ENCODE measurements at regions not wholly inside any gene's neighbourhood (a gene's known extent, or its start where the extent isn't known, plus 50 kb on each side); places are given as distances from the start of the nearest gene placed in this dataset.
"Not testable (repeated sequence)": the region's sequence is repeated elsewhere in the genome, so short reads cannot be mapped to it uniquely, and the experiment has no call there.

DNA sequence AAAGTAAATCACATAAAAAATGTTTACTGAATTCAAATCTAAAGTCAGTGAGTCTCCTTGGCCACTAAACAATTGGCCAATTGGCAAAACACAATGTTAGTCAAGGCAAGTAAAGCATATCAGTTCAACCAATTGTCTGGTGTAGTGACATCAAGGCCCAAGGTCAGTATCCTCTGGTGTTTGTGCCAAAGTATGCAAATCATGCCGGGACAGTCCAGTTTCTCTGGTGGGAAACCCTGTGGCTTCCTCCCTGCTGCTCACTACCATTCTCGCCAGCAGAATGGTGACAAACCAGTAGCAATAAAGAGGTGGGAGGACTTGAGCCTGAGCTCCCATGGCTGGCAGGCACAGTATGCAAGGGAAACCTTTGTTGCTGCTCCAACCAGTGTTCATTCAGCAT, 314.9 kb upstream of the FGF13 start:
- H3K4me3 ChIP-seq (ENCODE audit: low read depth, low read length), result no peak overlapping the region
- TF ChIP-seq, protein P1, sequence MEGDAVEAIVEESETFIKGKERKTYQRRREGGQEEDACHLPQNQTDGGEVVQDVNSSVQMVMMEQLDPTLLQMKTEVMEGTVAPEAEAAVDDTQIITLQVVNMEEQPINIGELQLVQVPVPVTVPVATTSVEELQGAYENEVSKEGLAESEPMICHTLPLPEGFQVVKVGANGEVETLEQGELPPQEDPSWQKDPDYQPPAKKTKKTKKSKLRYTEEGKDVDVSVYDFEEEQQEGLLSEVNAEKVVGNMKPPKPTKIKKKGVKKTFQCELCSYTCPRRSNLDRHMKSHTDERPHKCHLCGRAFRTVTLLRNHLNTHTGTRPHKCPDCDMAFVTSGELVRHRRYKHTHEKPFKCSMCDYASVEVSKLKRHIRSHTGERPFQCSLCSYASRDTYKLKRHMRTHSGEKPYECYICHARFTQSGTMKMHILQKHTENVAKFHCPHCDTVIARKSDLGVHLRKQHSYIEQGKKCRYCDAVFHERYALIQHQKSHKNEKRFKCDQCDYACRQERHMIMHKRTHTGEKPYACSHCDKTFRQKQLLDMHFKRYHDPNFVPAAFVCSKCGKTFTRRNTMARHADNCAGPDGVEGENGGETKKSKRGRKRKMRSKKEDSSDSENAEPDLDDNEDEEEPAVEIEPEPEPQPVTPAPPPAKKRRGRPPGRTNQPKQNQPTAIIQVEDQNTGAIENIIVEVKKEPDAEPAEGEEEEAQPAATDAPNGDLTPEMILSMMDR (IDR thresholded peaks at IDR 0.05; ENCODE audit: low read depth, low read length), result no peak

- TF ChIP-seq, protein P1 (IDR thresholded peaks at IDR 0.05; ENCODE audit: low read depth, low read length), result no peak
- H3K4me3 ChIP-seq (ENCODE audit: low read depth, low read length), result no peak overlapping the region
Observed at GRCh38 chrX:139025816-139026215, 314.3 kb upstream of the FGF13 start.

DNA sequence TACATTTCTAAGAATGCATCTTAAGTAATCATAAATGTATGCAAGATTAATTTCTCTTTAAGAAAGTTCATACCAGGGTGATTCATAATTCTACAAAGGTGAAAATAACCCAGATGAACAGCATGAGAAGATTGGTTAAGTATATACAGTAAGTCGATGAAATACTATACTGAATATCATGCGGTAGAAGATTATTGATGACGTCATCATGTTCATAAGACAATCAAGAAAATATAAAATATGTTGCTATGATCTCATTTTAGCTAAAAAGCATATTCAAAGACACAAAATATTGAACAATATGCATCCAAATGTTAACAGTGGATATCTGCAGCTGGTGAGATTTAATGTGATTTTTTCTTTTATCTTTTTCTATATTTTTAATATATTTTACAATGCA, 312.0 kb upstream of the FGF13 start:
- TF ChIP-seq, protein P1 (IDR thresholded peaks at IDR 0.05; ENCODE audit: low read depth, low read length), result no peak
- H3K4me3 ChIP-seq (ENCODE audit: low read depth, low read length), result no peak overlapping the region

- TF ChIP-seq, protein P1 (IDR thresholded peaks at IDR 0.05; ENCODE audit: low read depth, low read length), result no peak
- H3K4me3 ChIP-seq (ENCODE audit: low read depth, low read length), result no peak overlapping the region
Observed at GRCh38 chrX:139020801-139021200, 309.3 kb upstream of the FGF13 start.

DNA sequence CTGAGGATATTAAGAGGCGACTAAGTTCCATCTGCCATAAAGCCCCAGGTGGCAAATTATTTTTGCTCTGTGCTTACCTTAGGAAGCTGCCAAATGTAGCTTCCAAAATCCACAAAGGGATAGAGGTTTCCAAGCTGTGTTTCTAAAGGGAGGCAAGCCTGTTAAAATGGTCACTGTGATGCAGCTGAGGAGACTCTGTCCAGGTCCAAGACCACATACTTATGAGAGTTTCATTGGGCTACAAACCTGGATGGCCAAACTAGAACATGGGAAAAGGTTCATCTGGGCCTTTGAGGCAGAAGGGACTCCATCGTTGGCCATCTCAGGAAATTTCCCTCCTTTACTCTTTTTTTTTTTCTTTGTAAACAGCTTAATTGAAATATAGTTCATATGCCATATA, 306.9 kb upstream of the FGF13 start:
- no peak overlapping the region for H3K4me3 ChIP-seq (ENCODE audit: low read depth, low read length)
- TF ChIP-seq, protein P1 (IDR thresholded peaks at IDR 0.05; ENCODE audit: low read depth, low read length), result no peak

- H3K4me3 ChIP-seq (ENCODE audit: low read depth, low read length), result no peak overlapping the region
- TF ChIP-seq, protein P1 (IDR thresholded peaks at IDR 0.05; ENCODE audit: low read depth, low read length), result no peak
Observed at GRCh38 chrX:139015627-139016026, 304.1 kb upstream of the FGF13 start.

DNA sequence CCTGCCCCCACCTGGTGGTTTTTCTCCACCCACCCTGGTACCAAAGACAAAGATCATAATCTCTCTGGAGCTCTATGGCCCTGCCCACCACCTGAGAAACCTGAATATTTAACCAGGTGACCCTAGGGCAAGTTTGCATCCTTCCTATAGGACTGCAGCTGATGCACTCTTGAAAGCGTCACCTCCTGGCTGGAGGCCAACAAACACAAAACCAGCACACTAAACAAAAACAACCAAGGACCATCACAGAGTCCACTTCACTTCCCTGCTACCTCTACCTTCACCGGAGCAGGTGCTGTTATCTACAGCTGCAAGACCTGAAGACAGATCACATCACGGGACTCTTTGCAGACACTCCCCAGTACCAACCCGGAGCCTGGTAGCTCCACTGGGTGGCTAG, 296.7 kb upstream of the FGF13 start:
- H3K4me3 ChIP-seq (ENCODE audit: low read depth, low read length), result no peak overlapping the region
- TF ChIP-seq, protein P1 (IDR thresholded peaks at IDR 0.05; ENCODE audit: low read depth, low read length), result no peak

DNA sequence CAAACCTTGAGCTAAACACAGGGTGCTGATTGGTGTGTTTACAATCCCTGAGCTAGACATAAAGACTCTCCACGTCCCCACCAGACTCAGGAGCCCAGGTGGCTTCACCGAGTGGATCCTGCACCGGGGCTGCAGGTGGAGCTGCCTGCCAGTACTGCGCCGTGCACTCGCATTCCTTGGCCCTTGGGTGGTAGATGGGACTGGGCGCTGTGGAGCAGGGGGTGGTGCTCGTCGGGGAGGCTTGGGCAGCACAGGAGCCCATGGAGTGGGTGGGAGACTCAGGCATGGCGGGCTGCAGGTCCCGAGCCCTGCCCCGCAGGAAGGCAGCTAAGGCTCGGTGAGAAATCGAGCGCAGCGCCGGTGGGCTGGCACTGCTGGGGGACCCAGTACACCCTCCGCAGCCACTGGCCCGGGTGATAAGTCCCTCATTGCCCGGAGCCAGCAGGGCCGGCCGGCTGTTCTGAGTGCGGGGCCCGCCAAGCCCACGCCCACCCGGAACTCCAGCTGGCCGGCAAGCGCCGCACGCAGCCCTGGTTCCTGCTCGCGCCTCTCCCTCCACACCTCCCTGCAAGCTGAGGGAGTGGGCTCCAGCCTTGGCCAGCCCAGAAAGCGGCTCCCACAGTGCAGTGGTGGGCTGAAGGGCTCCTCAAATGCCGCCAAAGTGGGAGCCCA, 292.5 kb upstream of the FGF13 start:
- H3K4me3 ChIP-seq (ENCODE audit: low read depth, low read length), result not testable (repeated sequence)

All from WI38 (cell line).